ENCODE measurements at regions not wholly inside any gene's neighbourhood (a gene's known extent, or its start where the extent isn't known, plus 50 kb on each side); places are given as distances from the start of the nearest gene placed in this dataset.
"Not testable (repeated sequence)": the region's sequence is repeated elsewhere in the genome, so short reads cannot be mapped to it uniquely, and the experiment has no call there.

GRCh38 chr2:32874931-32875330 is 71.8 kb upstream of the LTBP1 start:
- peaks cover 10% of the 10 kb centered on the region for H3K27me3 Mint-ChIP-seq (ENCODE audit: low read depth, poor library complexity)
- peak overlapping the region; percentile 29 for H3K27ac Mint-ChIP-seq
- peaks cover 8% of the 10 kb centered on the region for H3K9me3 Mint-ChIP-seq
- no peak for DNase-seq
- no peaks in the 10 kb centered on the region for H3K36me3 Mint-ChIP-seq (ENCODE audit: low read depth)
- H3K4me1 Mint-ChIP-seq: peaks cover 18% of the 10 kb centered on the region
- no peak overlapping the region for H3K4me3 Mint-ChIP-seq
- TF ChIP-seq CTCF (IDR thresholded peaks at IDR 0.05): no peak

- peaks cover 10% of the 10 kb centered on the region for H3K27me3 Mint-ChIP-seq (ENCODE audit: low read depth, poor library complexity)
- no peak for DNase-seq
- no peak for TF ChIP-seq CTCF (IDR thresholded peaks at IDR 0.05)
- peak overlapping the region; percentile 57 for H3K27ac Mint-ChIP-seq
- H3K36me3 Mint-ChIP-seq (ENCODE audit: low read depth): no peaks in the 10 kb centered on the region
- H3K4me1 Mint-ChIP-seq: peaks cover 18% of the 10 kb centered on the region
- H3K4me3 Mint-ChIP-seq: no peak overlapping the region
- H3K9me3 Mint-ChIP-seq: no peaks in the 10 kb centered on the region
These were observed 68.9 kb upstream of the LTBP1 start for GRCh38 chr2:32877587-32878510.

GRCh38 chr2:32879943-32880342 is 66.8 kb upstream of the LTBP1 start:
- DNase-seq; H3K4me3 Mint-ChIP-seq; H3K27ac Mint-ChIP-seq; H3K36me3 Mint-ChIP-seq (ENCODE audit: low read depth); H3K27me3 Mint-ChIP-seq (ENCODE audit: low read depth, poor library complexity); H3K9me3 Mint-ChIP-seq: not testable (repeated sequence)
- peaks cover 22% of the 10 kb centered on the region for H3K4me1 Mint-ChIP-seq

GRCh38 chr2:32882816-32883810 is 63.6 kb upstream of the LTBP1 start:
- no peak overlapping the region for H3K27ac Mint-ChIP-seq

GRCh38 chr2:32884346-32884745 is 62.4 kb upstream of the LTBP1 start:
- DNase-seq: no peak
- Mint-ChIP-seq H3K4me1 (peaks cover 5% of the 10 kb centered on the region), H3K4me3 (no peak overlapping the region), H3K9me3 (peaks cover 33% of the 10 kb centered on the region), H3K36me3 (ENCODE audit: low read depth) (peaks cover 10% of the 10 kb centered on the region), H3K27ac (no peak overlapping the region), H3K27me3 (ENCODE audit: low read depth, poor library complexity) (no peaks in the 10 kb centered on the region)
- no peak for TF ChIP-seq CTCF (IDR thresholded peaks at IDR 0.05)

More at GRCh38 chr2:32882816-32883810, 63.6 kb upstream of the LTBP1 start:
- H3K4me1 Mint-ChIP-seq: peaks cover 11% of the 10 kb centered on the region
- H3K27me3 Mint-ChIP-seq (ENCODE audit: low read depth, poor library complexity): peaks cover 3% of the 10 kb centered on the region
- no peak for DNase-seq
- no peak for TF ChIP-seq CTCF (IDR thresholded peaks at IDR 0.05)
- H3K4me3 Mint-ChIP-seq: no peak overlapping the region
- H3K36me3 Mint-ChIP-seq (ENCODE audit: low read depth): peaks cover 10% of the 10 kb centered on the region
- peaks cover 31% of the 10 kb centered on the region for H3K9me3 Mint-ChIP-seq

GRCh38 chr2:32886397-32887055 is 60.2 kb upstream of the LTBP1 start:
- DNase-seq; H3K4me1 Mint-ChIP-seq; H3K27ac Mint-ChIP-seq; H3K4me3 Mint-ChIP-seq; H3K27me3 Mint-ChIP-seq (ENCODE audit: low read depth, poor library complexity): not testable (repeated sequence)
- H3K9me3 Mint-ChIP-seq: peaks cover 43% of the 10 kb centered on the region
- H3K36me3 Mint-ChIP-seq (ENCODE audit: low read depth): peaks cover 14% of the 10 kb centered on the region

All from nephron progenitor cell (in vitro differentiated cells).